H1 (cell line): ENCODE measurements at regions not wholly inside any gene's neighbourhood (a gene's known extent, or its start where the extent isn't known, plus 50 kb on each side); places are given as distances from the start of the nearest gene placed in this dataset.

Experiments used
- CEBPB ChIP-seq: IDR thresholded peaks from 2 replicates; pipeline ENCODE4 v1.6.1; 2012; ENCODE audit warnings: low read depth, low read length
- CTCF ChIP-seq, 3 experiments: IDR thresholded peaks; 1 replicate in 2 of 3; 2 replicates in 1 of 3; pipeline versions ENCODE4 v1.5.1 to v1.6.1; 2011; ENCODE audit warnings: low read length in 3 of 3, mild to moderate bottlenecking in 3 of 3, inconsistent platforms in 2 of 3, low read depth in 1 of 3, moderate library complexity in 1 of 3; ENCODE audit not compliant: insufficient read depth in 1 of 3; ENCODE audit errors: control extremely low read depth in 1 of 3
- GTF2F1 ChIP-seq: IDR thresholded peaks from 2 replicates; pipeline ENCODE4 v1.6.1; 2012; ENCODE audit warnings: low read depth, low read length, improper control_type of control experiment, borderline replicate concordance
- POLR2A ChIP-seq, 2 experiments: IDR thresholded peaks; 1 replicate in 1 of 2; 2 replicates in 1 of 2; pipeline ENCODE4 v1.6.1; 2011; ENCODE audit warnings: low read depth in 2 of 2, low read length in 2 of 2, mild to moderate bottlenecking in 2 of 2; ENCODE audit errors: control extremely low read depth in 1 of 2
- POLR2AphosphoS5 ChIP-seq: IDR thresholded peaks from 2 replicates; pipeline ENCODE4 v1.6.1; 2011; ENCODE audit warnings: low read depth, low read length
- SUZ12 ChIP-seq: fragments of 200-600 bp; sonication (generic); IDR thresholded peaks from 2 replicates; pipeline ENCODE4 v1.6.1; 2012; ENCODE audit warnings: mild to moderate bottlenecking, inconsistent platforms, low read length, moderate library complexity, mixed read lengths

- TF ChIP-seq CEBPB (no peak), CTCF (IDR thresholded peaks at IDR 0.05; ENCODE audit: control extremely low read depth in 1 of 3, insufficient read depth in 1 of 3, low read depth in 1 of 3, low read length in 3 of 3) (no peak), POLR2AphosphoS5 (no peak), POLR2A (IDR thresholded peaks at IDR 0.05; ENCODE audit: control extremely low read depth in 1 of 2, low read depth in 2 of 2, low read length in 2 of 2) (no peak), SUZ12 (no peak), GTF2F1 (no peak)
These were observed 193.0 kb upstream of the ZC3H12A start for GRCh38 chr1:37281354-37281753.
